ENCODE measurements at regions not wholly inside any gene's neighbourhood (a gene's known extent, or its start where the extent isn't known, plus 50 kb on each side); places are given as distances from the start of the nearest gene placed in this dataset.

- TF ChIP-seq, protein P1, sequence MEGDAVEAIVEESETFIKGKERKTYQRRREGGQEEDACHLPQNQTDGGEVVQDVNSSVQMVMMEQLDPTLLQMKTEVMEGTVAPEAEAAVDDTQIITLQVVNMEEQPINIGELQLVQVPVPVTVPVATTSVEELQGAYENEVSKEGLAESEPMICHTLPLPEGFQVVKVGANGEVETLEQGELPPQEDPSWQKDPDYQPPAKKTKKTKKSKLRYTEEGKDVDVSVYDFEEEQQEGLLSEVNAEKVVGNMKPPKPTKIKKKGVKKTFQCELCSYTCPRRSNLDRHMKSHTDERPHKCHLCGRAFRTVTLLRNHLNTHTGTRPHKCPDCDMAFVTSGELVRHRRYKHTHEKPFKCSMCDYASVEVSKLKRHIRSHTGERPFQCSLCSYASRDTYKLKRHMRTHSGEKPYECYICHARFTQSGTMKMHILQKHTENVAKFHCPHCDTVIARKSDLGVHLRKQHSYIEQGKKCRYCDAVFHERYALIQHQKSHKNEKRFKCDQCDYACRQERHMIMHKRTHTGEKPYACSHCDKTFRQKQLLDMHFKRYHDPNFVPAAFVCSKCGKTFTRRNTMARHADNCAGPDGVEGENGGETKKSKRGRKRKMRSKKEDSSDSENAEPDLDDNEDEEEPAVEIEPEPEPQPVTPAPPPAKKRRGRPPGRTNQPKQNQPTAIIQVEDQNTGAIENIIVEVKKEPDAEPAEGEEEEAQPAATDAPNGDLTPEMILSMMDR (conservative IDR thresholded peaks at IDR 0.05; ENCODE audit: low read length): no peak
- no peak for TF ChIP-seq EZH2phosphoT487 (IDR thresholded peaks at IDR 0.05; ENCODE audit: borderline replicate concordance, low read depth, low read length)
Measured at GRCh38 chr2:195411219-195411687, 245.8 kb upstream of the SLC39A10 start.
